ENCODE measurements at regions not wholly inside any gene's neighbourhood (a gene's known extent, or its start where the extent isn't known, plus 50 kb on each side); places are given as distances from the start of the nearest gene placed in this dataset.

GRCh38 chr3:132926098-132926497, 112.1 kb upstream of the TMEM108 start (continued):
- TF ChIP-seq MLLT1 (IDR thresholded peaks at IDR 0.05) = no peak
- no peak for TF ChIP-seq TAF7 (tag; IDR thresholded peaks at IDR 0.05)
- TF ChIP-seq SRSF1 (IDR thresholded peaks at IDR 0.05; ENCODE audit: low read depth, low read length) = no peak
- no peak for TF ChIP-seq MAFF (IDR thresholded peaks at IDR 0.05; ENCODE audit: low read length)
- TF ChIP-seq ZEB2 (IDR thresholded peaks at IDR 0.05) = no peak
- no peak for TF ChIP-seq TARDBP (IDR thresholded peaks at IDR 0.05)
- no peak for TF ChIP-seq ZFP91 (CRISPR knock-in tag; IDR thresholded peaks at IDR 0.05)
- TF ChIP-seq RCOR1 (IDR thresholded peaks at IDR 0.05; ENCODE audit: borderline replicate concordance in 1 of 2, low read depth in 2 of 2, low read length in 2 of 2) = peak in 1 of 2 experiments; percentile 67; a peak in 1 of 4 replicates
- TF ChIP-seq EGR1 (conservative IDR thresholded peaks at IDR 0.05) = no peak
- TF ChIP-seq UBTF (IDR thresholded peaks at IDR 0.05; ENCODE audit: borderline replicate concordance in 1 of 2, low read depth in 2 of 2, low read length in 2 of 2) = no peak
- no peak for TF ChIP-seq E2F5 (CRISPR knock-in tag; IDR thresholded peaks at IDR 0.05)
- peak; percentile 60; the same call in 1 of the 2 replicates for TF ChIP-seq SMARCA4 (IDR thresholded peaks at IDR 0.05)
- peak; percentile 76 to 88 for TF ChIP-seq TRIM24 (IDR thresholded peaks at IDR 0.05)
- TF ChIP-seq SIN3A (IDR thresholded peaks at IDR 0.05; ENCODE audit: borderline replicate concordance in 2 of 2, control insufficient read depth in 1 of 2, low read depth in 2 of 2, low read length in 2 of 2) = no peak
- no peak for TF ChIP-seq CSDE1 (IDR thresholded peaks at IDR 0.05)
- TF ChIP-seq NFYB (IDR thresholded peaks at IDR 0.05; ENCODE audit: extremely low read depth, insufficient read length) = no peak
- no peak for TF ChIP-seq ELF2 (CRISPR knock-in tag; IDR thresholded peaks at IDR 0.05)
- no peak for TF ChIP-seq TBL1XR1 (IDR thresholded peaks at IDR 0.05; ENCODE audit: low read length in 2 of 2)
- TF ChIP-seq HMBOX1 (IDR thresholded peaks at IDR 0.05) = no peak
- TF ChIP-seq ZBTB26 (CRISPR knock-in tag; IDR thresholded peaks at IDR 0.05) = no peak
